ENCODE measurements at regions not wholly inside any gene's neighbourhood (a gene's known extent, or its start where the extent isn't known, plus 50 kb on each side); places are given as distances from the start of the nearest gene placed in this dataset.
"Not testable (repeated sequence)": the region's sequence is repeated elsewhere in the genome, so short reads cannot be mapped to it uniquely, and the experiment has no call there.

- Histone ChIP-seq H3K9ac (ENCODE audit: low read length) (no peak overlapping the region), H3K27me3 (ENCODE audit: control insufficient read depth, insufficient read depth, low read length) (no peaks in the 10 kb centered on the region), H3K27ac (ENCODE audit: low read length) (no peak overlapping the region), H3K4me1 (ENCODE audit: control insufficient read depth, low read depth, low read length) (no peaks in the 10 kb centered on the region), H3K36me3 (ENCODE audit: control insufficient read depth, low read depth, low read length) (no peaks in the 10 kb centered on the region), H3K9me3 (ENCODE audit: control insufficient read depth, low read depth, low read length) (no peaks in the 10 kb centered on the region), H3K4me3 (ENCODE audit: low read length) (no peak overlapping the region)
Observed at GRCh38 chr12:97877404-97877803, 414.8 kb downstream of the RMST start.

- no peak overlapping the region for H3K27ac ChIP-seq (ENCODE audit: low read length)
- H3K4me3 ChIP-seq (ENCODE audit: low read length) = no peak overlapping the region
- H3K9me3 ChIP-seq (ENCODE audit: control insufficient read depth, low read depth, low read length) = no peaks in the 10 kb centered on the region
- H3K36me3 ChIP-seq (ENCODE audit: control insufficient read depth, low read depth, low read length) = no peaks in the 10 kb centered on the region
- H3K4me1 ChIP-seq (ENCODE audit: control insufficient read depth, low read depth, low read length) = no peaks in the 10 kb centered on the region
- no peak overlapping the region for H3K9ac ChIP-seq (ENCODE audit: low read length)
- H3K27me3 ChIP-seq (ENCODE audit: control insufficient read depth, insufficient read depth, low read length) = no peaks in the 10 kb centered on the region
Observed at GRCh38 chr12:97886511-97887176, 424.0 kb downstream of the RMST start.

- H3K4me3 ChIP-seq (ENCODE audit: low read length); H3K36me3 ChIP-seq (ENCODE audit: control insufficient read depth, low read depth, low read length); H3K4me1 ChIP-seq (ENCODE audit: control insufficient read depth, low read depth, low read length); H3K27me3 ChIP-seq (ENCODE audit: control insufficient read depth, insufficient read depth, low read length); H3K9ac ChIP-seq (ENCODE audit: low read length); H3K9me3 ChIP-seq (ENCODE audit: control insufficient read depth, low read depth, low read length); H3K27ac ChIP-seq (ENCODE audit: low read length): not testable (repeated sequence)
Observed at GRCh38 chr12:97897881-97898280, 435.3 kb downstream of the RMST start.

GRCh38 chr12:97899529-97899928 lies 436.9 kb downstream of the RMST start:
- H3K27ac ChIP-seq (ENCODE audit: low read length) = no peak overlapping the region

GRCh38 chr12:97899956-97900355 lies 437.4 kb downstream of the RMST start:
- no peak overlapping the region for H3K9ac ChIP-seq (ENCODE audit: low read length)
- H3K9me3 ChIP-seq (ENCODE audit: control insufficient read depth, low read depth, low read length) = no peaks in the 10 kb centered on the region
- no peaks in the 10 kb centered on the region for H3K4me1 ChIP-seq (ENCODE audit: control insufficient read depth, low read depth, low read length)
- H3K27ac ChIP-seq (ENCODE audit: low read length) = no peak overlapping the region
- no peaks in the 10 kb centered on the region for H3K27me3 ChIP-seq (ENCODE audit: control insufficient read depth, insufficient read depth, low read length)
- no peaks in the 10 kb centered on the region for H3K36me3 ChIP-seq (ENCODE audit: control insufficient read depth, low read depth, low read length)
- H3K4me3 ChIP-seq (ENCODE audit: low read length) = no peak overlapping the region

More at GRCh38 chr12:97899529-97899928, 436.9 kb downstream of the RMST start:
- H3K27me3 ChIP-seq (ENCODE audit: control insufficient read depth, insufficient read depth, low read length) = no peaks in the 10 kb centered on the region
- H3K9ac ChIP-seq (ENCODE audit: low read length) = no peak overlapping the region
- H3K4me1 ChIP-seq (ENCODE audit: control insufficient read depth, low read depth, low read length) = no peaks in the 10 kb centered on the region
- no peaks in the 10 kb centered on the region for H3K36me3 ChIP-seq (ENCODE audit: control insufficient read depth, low read depth, low read length)
- no peaks in the 10 kb centered on the region for H3K9me3 ChIP-seq (ENCODE audit: control insufficient read depth, low read depth, low read length)
- no peak overlapping the region for H3K4me3 ChIP-seq (ENCODE audit: low read length)

- no peak overlapping the region for H3K4me3 ChIP-seq (ENCODE audit: low read length)
Observed at GRCh38 chr12:97903356-97903755, 440.8 kb downstream of the RMST start.

GRCh38 chr12:97907504-97907903 lies 444.9 kb downstream of the RMST start:
- no peaks in the 10 kb centered on the region for H3K4me1 ChIP-seq (ENCODE audit: control insufficient read depth, low read depth, low read length)
- H3K27me3 ChIP-seq (ENCODE audit: control insufficient read depth, insufficient read depth, low read length) = no peaks in the 10 kb centered on the region
- no peaks in the 10 kb centered on the region for H3K9me3 ChIP-seq (ENCODE audit: control insufficient read depth, low read depth, low read length)
- H3K36me3 ChIP-seq (ENCODE audit: control insufficient read depth, low read depth, low read length) = no peaks in the 10 kb centered on the region
- no peak overlapping the region for H3K9ac ChIP-seq (ENCODE audit: low read length)
- H3K27ac ChIP-seq (ENCODE audit: low read length) = no peak overlapping the region
- H3K4me3 ChIP-seq (ENCODE audit: low read length) = no peak overlapping the region

More at GRCh38 chr12:97903356-97903755, 440.8 kb downstream of the RMST start:
- H3K27ac ChIP-seq (ENCODE audit: low read length) = no peak overlapping the region
- H3K9me3 ChIP-seq (ENCODE audit: control insufficient read depth, low read depth, low read length) = no peaks in the 10 kb centered on the region
- no peaks in the 10 kb centered on the region for H3K36me3 ChIP-seq (ENCODE audit: control insufficient read depth, low read depth, low read length)
- H3K9ac ChIP-seq (ENCODE audit: low read length) = no peak overlapping the region
- H3K27me3 ChIP-seq (ENCODE audit: control insufficient read depth, insufficient read depth, low read length) = no peaks in the 10 kb centered on the region
- no peaks in the 10 kb centered on the region for H3K4me1 ChIP-seq (ENCODE audit: control insufficient read depth, low read depth, low read length)

- H3K27ac ChIP-seq (ENCODE audit: low read length) = no peak overlapping the region
- H3K4me1 ChIP-seq (ENCODE audit: control insufficient read depth, low read depth, low read length) = no peaks in the 10 kb centered on the region
- H3K36me3 ChIP-seq (ENCODE audit: control insufficient read depth, low read depth, low read length) = no peaks in the 10 kb centered on the region
- H3K27me3 ChIP-seq (ENCODE audit: control insufficient read depth, insufficient read depth, low read length) = no peaks in the 10 kb centered on the region
- no peaks in the 10 kb centered on the region for H3K9me3 ChIP-seq (ENCODE audit: control insufficient read depth, low read depth, low read length)
- H3K4me3 ChIP-seq (ENCODE audit: low read length) = no peak overlapping the region
- H3K9ac ChIP-seq (ENCODE audit: low read length) = no peak overlapping the region
Observed at GRCh38 chr12:97910559-97910958, 448.0 kb downstream of the RMST start.

- H3K27me3 ChIP-seq (ENCODE audit: control insufficient read depth, insufficient read depth, low read length) = no peaks in the 10 kb centered on the region
- no peaks in the 10 kb centered on the region for H3K36me3 ChIP-seq (ENCODE audit: control insufficient read depth, low read depth, low read length)
- no peaks in the 10 kb centered on the region for H3K4me1 ChIP-seq (ENCODE audit: control insufficient read depth, low read depth, low read length)
- H3K9ac ChIP-seq (ENCODE audit: low read length) = no peak overlapping the region
- no peak overlapping the region for H3K4me3 ChIP-seq (ENCODE audit: low read length)
- no peak overlapping the region for H3K27ac ChIP-seq (ENCODE audit: low read length)
- H3K9me3 ChIP-seq (ENCODE audit: control insufficient read depth, low read depth, low read length) = no peaks in the 10 kb centered on the region
Observed at GRCh38 chr12:97912943-97913342, 450.3 kb downstream of the RMST start.

GRCh38 chr12:97921979-97922722 lies 459.5 kb downstream of the RMST start:
- Histone ChIP-seq H3K9ac (ENCODE audit: low read length) (no peak overlapping the region), H3K4me3 (ENCODE audit: low read length) (no peak overlapping the region), H3K27ac (ENCODE audit: low read length) (no peak overlapping the region), H3K9me3 (ENCODE audit: control insufficient read depth, low read depth, low read length) (no peaks in the 10 kb centered on the region), H3K4me1 (ENCODE audit: control insufficient read depth, low read depth, low read length) (no peaks in the 10 kb centered on the region), H3K36me3 (ENCODE audit: control insufficient read depth, low read depth, low read length) (no peaks in the 10 kb centered on the region), H3K27me3 (ENCODE audit: control insufficient read depth, insufficient read depth, low read length) (no peaks in the 10 kb centered on the region)

GRCh38 chr12:97923546-97923945 lies 460.9 kb downstream of the RMST start:
- H3K4me3 ChIP-seq (ENCODE audit: low read length) = no peak overlapping the region
- H3K27me3 ChIP-seq (ENCODE audit: control insufficient read depth, insufficient read depth, low read length) = no peaks in the 10 kb centered on the region
- H3K9ac ChIP-seq (ENCODE audit: low read length) = no peak overlapping the region
- no peaks in the 10 kb centered on the region for H3K36me3 ChIP-seq (ENCODE audit: control insufficient read depth, low read depth, low read length)
- H3K4me1 ChIP-seq (ENCODE audit: control insufficient read depth, low read depth, low read length) = no peaks in the 10 kb centered on the region
- H3K27ac ChIP-seq (ENCODE audit: low read length) = no peak overlapping the region
- H3K9me3 ChIP-seq (ENCODE audit: control insufficient read depth, low read depth, low read length) = no peaks in the 10 kb centered on the region

- Histone ChIP-seq H3K4me3 (ENCODE audit: low read length) (no peak overlapping the region), H3K27ac (ENCODE audit: low read length) (no peak overlapping the region), H3K36me3 (ENCODE audit: control insufficient read depth, low read depth, low read length) (no peaks in the 10 kb centered on the region), H3K4me1 (ENCODE audit: control insufficient read depth, low read depth, low read length) (no peaks in the 10 kb centered on the region), H3K9ac (ENCODE audit: low read length) (no peak overlapping the region), H3K9me3 (ENCODE audit: control insufficient read depth, low read depth, low read length) (no peaks in the 10 kb centered on the region), H3K27me3 (ENCODE audit: control insufficient read depth, insufficient read depth, low read length) (no peaks in the 10 kb centered on the region)
Observed at GRCh38 chr12:97924122-97924521, 461.5 kb downstream of the RMST start.
